Activated CD4-positive, alpha-beta T cell treated with anti-CD3 and anti-CD28 coated beads, Interleukin-2, amount 50 U/mL, for 24 hours (primary cell): ENCODE measurements at regions not wholly inside any gene's neighbourhood (a gene's known extent, or its start where the extent isn't known, plus 50 kb on each side); places are given as distances from the start of the nearest gene placed in this dataset.
"Not testable (repeated sequence)": the region's sequence is repeated elsewhere in the genome, so short reads cannot be mapped to it uniquely, and the experiment has no call there.

ENCODE experiments used
- DNase-seq, 2 donors: peaks; one replicate each; pipeline ENCODE4 v3.0.0-alpha.2; 2020; ENCODE audit warnings: low read depth in 1 of 2, low spot score in 1 of 2

GRCh38 chr2:16031058-16031847, 90.9 kb downstream of the MYCN start:
- no peak for DNase-seq

- no peak for DNase-seq
Measured at GRCh38 chr2:16030206-16031057, 90.1 kb downstream of the MYCN start.

GRCh38 chr2:16028644-16029043, 88.3 kb downstream of the MYCN start:
- DNase-seq = no peak

- DNase-seq = no peak
Measured at GRCh38 chr2:16026816-16027501, 86.6 kb downstream of the MYCN start.

GRCh38 chr2:16025876-16026640, 85.7 kb downstream of the MYCN start:
- DNase-seq = no peak

GRCh38 chr2:16025211-16025875, 85.0 kb downstream of the MYCN start:
- no peak for DNase-seq

- DNase-seq = not testable (repeated sequence)
Measured at GRCh38 chr2:16024628-16025027, 84.3 kb downstream of the MYCN start.

- DNase-seq = no peak
Measured at GRCh38 chr2:16023506-16024360, 83.4 kb downstream of the MYCN start.

- DNase-seq = no peak
Measured at GRCh38 chr2:16022548-16023240, 82.3 kb downstream of the MYCN start.

GRCh38 chr2:16021611-16022363, 81.4 kb downstream of the MYCN start:
- no peak for DNase-seq

- no peak for DNase-seq
Measured at GRCh38 chr2:16020389-16021008, 80.1 kb downstream of the MYCN start.

GRCh38 chr2:16019617-16020351, 79.4 kb downstream of the MYCN start:
- no peak for DNase-seq

- DNase-seq = no peak
Measured at GRCh38 chr2:16019060-16019480, 78.7 kb downstream of the MYCN start.

GRCh38 chr2:16018277-16019059, 78.1 kb downstream of the MYCN start:
- DNase-seq = no peak

GRCh38 chr2:16016282-16016681, 75.9 kb downstream of the MYCN start:
- DNase-seq = no peak

- DNase-seq = no peak
Measured at GRCh38 chr2:16015903-16016265, 75.5 kb downstream of the MYCN start.
